Retinal pigment epithelial cell (primary cell): ENCODE measurements at regions not wholly inside any gene's neighbourhood (a gene's known extent, or its start where the extent isn't known, plus 50 kb on each side); places are given as distances from the start of the nearest gene placed in this dataset.

Experiments used
- DNase-seq: peaks from one replicate; pipeline ENCODE4 v3.0.0-alpha.2; 2010; ENCODE audit warnings: low read depth
- H3K4me3 ChIP-seq: 2 replicates; pipeline ENCODE4 v1.5.1; 2011; ENCODE audit warnings: mild to moderate bottlenecking, low read length, control low read depth, moderate library complexity
- CTCF ChIP-seq: conservative IDR thresholded peaks from 2 replicates; pipeline ENCODE4 v1.5.1; 2011; ENCODE audit warnings: low read depth, low read length, control low read depth, inconsistent platforms

- H3K4me3 ChIP-seq: no peak overlapping the region
- no peak for TF ChIP-seq CTCF
These were observed 682.8 kb downstream of the TBC1D22A start for GRCh38 chr22:47445212-47445611.

DNA sequence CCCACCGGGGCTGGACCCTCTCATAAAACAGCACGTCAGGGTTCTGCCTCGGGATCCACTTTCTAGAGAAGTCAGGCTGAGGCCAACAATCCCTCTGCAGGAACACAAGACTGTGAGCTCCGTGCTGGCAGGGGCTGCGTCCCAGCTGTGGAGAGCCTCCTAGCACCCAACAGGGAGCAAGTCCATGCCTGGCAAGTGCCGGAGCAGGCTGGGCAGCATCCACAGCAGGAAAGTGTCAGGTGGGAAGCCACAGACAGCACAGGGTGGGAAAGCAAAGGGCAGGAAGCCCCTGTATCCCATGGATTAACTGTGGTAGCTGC, 682.3 kb downstream of the TBC1D22A start:
- no peak overlapping the region for H3K4me3 ChIP-seq
- no peak for DNase-seq
- TF ChIP-seq CTCF: no peak

More at GRCh38 chr22:47445212-47445611, 682.8 kb downstream of the TBC1D22A start:
- DNase-seq: no peak

- TF ChIP-seq CTCF: no peak
- no peak for DNase-seq
- no peak overlapping the region for H3K4me3 ChIP-seq
These were observed 681.6 kb downstream of the TBC1D22A start for GRCh38 chr22:47443836-47444745.

GRCh38 chr22:47442821-47443220, 680.4 kb downstream of the TBC1D22A start:
- DNase-seq: no peak
- no peak overlapping the region for H3K4me3 ChIP-seq
- no peak for TF ChIP-seq CTCF

- no peak for DNase-seq
These were observed 677.3 kb downstream of the TBC1D22A start for GRCh38 chr22:47439643-47440265.

DNA sequence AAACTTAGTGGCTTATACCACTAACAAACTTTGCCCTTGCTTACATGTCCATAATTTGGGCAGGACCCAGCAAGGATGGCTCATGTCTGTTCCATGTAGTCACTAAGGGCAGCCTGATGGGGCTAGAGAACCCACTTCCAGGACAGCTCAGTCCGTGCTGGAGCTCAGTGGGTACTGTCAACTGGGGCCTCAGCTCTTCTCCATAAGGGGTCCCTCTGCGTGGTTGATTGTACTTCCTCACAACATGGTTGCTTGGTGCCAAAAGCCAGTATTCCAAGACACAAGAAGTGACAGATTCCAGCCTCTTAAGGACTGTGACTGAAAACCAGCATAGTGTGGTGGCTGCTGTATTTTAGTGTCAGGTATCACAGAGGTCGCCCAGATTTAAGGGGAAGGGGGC, 675.2 kb downstream of the TBC1D22A start:
- TF ChIP-seq CTCF: no peak
- DNase-seq: no peak
- H3K4me3 ChIP-seq: no peak overlapping the region

More at GRCh38 chr22:47439643-47440265, 677.3 kb downstream of the TBC1D22A start:
- TF ChIP-seq CTCF: no peak
- no peak overlapping the region for H3K4me3 ChIP-seq

- DNase-seq: no peak
- no peak overlapping the region for H3K4me3 ChIP-seq
- TF ChIP-seq CTCF: no peak
These were observed 674.7 kb downstream of the TBC1D22A start for GRCh38 chr22:47437110-47437509.
